ELF-1 (cell line): ENCODE measurements at regions not wholly inside any gene's neighbourhood (a gene's known extent, or its start where the extent isn't known, plus 50 kb on each side); places are given as distances from the start of the nearest gene placed in this dataset.

Source experiments
- DNase-seq: peaks from one replicate; pipeline ENCODE4 v3.0.0-alpha.2; 2016; ENCODE audit warnings: low read depth, low spot score

DNA sequence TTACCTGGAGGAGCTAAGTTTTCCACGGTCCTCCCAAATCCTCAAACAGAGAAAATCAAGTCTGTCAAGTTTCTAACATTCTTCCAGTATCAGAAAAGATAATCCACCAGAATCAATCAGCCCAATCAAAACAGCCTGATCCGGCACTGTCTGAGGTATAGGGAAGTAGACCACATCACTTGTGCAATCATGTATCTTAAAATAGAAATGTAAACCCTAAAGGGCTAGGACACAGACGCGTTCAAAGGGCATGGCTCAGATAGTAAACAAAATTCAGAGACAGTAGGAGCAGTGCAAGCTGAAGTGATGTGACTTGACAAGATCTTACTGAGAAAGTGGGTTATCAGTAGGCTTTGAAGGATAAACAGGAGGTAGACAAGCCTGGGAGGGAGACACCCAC is 252.4 kb upstream of the DAPK1 start:
- DNase-seq: no peak

DNA sequence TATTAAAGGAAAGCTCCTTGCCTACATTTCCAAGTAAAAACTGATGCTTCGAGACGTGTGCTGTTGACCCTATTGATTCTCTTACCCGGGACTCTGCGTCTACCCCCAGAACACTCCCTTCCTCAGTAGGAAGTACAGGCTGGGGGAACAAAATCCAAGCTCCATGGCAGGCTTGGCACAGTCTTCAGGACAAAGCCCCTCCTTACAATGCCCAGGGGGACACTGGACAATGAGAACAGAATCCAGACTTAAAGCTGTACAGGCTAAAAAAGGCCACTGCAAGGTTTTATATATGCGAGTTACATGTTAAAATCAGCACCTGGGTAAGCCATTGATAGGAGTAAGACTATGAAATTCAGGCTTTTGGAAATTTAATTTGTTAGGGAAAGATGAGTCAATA is 250.6 kb upstream of the DAPK1 start:
- no peak for DNase-seq

DNA sequence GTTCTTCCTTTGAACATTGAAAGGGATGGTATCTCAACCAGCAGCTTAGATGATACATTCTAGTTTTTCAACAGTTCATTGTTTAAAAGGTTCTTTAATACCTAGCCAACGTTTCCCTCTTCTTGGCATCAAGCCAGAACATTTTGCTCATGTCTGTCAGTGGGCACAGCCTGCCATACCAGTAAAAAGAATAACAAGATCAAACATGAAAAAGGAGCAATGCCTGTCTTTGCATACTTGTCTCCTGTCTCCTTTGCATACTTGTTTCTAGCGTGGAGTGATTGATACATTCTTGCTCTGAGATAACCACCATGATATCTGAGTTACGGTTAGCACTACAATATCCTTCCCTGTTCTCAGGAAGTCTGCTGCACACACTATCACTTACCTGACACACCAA is 248.6 kb upstream of the DAPK1 start:
- DNase-seq: no peak

- no peak for DNase-seq
These were observed 247.5 kb upstream of the DAPK1 start for GRCh38 chr9:87250205-87250604.

- DNase-seq: no peak
These were observed 242.1 kb upstream of the DAPK1 start for GRCh38 chr9:87255431-87256155.

DNA sequence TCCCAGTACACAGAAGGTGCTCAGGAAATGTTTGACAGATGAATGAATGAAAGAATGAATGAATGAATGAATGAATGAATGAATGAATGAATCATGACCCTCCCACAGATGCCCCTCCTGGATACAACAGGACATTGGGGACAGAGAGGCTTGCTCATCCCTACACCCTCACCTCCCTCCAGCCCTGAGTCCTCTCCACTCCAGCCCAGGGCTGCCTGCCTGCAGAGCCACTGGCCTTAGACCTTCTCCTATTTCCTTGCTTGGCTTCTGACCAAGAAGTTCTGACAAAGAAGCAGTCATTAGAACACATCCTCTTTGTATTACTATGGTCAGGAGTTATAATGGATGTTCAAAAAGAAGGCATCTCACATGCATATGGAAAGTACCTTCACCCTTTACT is 240.7 kb upstream of the DAPK1 start:
- DNase-seq: no peak

GRCh38 chr9:87259543-87260518 is 237.8 kb upstream of the DAPK1 start:
- DNase-seq: no peak

GRCh38 chr9:87263291-87263690 is 234.4 kb upstream of the DAPK1 start:
- DNase-seq: peak; percentile 79

DNA sequence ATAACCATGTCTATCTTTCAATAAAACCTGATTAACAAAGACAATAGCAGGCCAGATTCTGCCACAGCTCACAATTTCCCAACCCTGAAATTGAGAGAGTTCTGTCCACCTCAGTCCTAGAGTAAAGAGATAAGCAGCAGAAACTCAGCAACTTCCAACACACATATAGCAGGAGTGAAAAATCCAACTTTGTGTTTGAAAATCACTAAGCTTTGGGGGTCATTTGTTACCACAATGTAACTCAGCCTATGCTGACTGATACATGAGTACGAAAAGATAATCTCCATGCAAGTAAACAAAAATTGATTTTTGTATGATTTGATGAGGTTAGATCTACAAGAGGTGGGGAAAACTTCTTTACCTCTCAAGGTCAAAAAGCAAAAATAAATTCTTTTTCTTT is 231.0 kb upstream of the DAPK1 start:
- no peak for DNase-seq

DNA sequence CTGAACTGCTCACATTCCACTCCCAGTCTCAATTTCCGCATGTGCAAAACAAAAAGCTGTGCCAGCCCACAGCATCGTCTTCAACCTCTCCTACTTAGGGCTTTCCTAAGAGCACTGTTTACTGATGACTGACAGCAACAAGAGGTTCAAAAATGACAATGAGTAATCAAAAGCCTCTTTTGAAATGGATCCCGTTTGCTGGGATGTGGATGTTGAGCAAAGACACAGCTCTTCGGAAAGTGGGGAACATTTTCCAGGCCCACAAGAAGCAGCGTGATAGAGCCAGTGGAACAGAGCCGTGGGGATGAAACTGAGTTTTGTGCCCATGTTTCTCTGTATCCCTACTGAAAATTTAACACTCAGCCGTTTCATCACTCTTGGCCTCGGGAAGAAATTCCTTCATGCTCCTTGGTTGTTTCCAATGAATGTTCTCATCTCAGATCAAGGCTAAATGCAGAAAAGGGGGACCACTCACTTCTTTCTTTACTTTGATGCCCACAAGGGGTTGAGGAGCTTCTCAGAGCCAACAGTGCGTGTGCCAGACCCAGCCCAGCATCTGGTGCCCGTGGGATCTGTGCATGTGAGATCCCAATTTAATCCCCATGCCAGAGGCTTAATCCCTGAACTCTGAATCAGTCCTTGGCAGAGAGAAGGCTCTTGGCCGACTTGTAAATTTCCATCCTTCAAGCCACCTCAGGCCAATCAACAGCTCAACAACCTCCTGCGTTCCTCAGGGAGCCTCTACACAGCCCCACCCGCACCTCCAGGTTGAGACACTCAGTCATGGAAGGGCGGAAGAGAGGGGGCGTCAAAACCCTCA is 230.2 kb upstream of the DAPK1 start:
- no peak for DNase-seq

DNA sequence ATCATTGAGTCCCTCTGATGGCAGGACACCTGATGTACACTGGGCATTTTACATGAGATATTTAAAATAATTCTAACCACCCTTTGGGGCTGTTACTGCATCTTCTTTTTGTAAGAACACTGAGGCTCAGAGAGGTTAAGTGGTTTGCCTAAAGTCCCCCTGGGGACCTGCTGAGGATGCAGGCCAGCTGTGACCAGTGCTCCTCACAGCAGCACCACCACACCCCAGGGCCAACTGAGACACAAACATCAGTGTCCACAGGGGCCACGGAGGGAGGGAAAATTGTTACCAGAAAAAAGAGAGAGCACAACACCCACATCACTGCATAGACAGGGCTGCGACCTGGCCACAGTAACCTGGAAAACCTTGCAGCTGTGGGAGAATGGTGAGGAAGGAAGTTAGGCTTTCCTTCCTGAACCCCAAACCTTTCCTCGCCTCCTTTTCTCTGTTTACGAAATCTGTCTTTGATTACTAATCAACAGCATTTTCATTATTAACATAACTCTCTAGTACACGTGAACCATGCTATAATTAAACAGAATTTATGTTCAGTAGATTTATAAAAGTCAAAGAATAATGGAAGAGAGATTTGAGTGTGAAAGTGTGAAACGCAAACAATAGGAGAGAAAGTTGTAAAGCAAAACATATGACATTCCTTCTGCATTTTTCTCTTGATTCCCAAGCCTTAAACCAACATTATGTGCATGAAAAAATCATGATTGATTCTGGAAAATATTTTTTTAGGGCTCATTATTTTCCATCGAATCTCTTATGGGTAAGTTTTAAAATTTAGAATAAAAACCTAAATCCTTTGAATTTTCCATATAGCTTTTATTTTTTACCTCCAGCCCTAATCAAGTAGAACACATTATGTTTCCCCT is 228.1 kb upstream of the DAPK1 start:
- DNase-seq: no peak

- DNase-seq: no peak
These were observed 227.3 kb upstream of the DAPK1 start for GRCh38 chr9:87270221-87270847.

DNA sequence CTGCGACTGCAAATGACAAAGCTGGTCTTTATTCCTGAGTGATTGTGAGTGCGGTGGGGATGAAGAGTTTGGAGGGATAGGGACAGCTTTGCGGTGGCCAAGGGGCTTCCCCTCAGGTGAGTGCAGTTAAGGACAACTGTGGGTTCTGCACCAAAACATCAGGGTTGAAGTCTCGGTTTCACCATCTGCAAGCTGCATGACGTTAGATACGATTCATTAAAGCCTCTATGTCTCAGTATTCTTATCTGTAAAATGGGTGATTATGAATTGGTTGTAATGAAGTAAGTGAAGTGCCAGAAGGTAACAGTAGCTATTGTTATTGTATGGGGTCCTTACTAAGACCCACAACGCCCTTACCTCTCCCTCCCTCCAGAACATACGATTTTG is 226.8 kb upstream of the DAPK1 start:
- DNase-seq: no peak

DNA sequence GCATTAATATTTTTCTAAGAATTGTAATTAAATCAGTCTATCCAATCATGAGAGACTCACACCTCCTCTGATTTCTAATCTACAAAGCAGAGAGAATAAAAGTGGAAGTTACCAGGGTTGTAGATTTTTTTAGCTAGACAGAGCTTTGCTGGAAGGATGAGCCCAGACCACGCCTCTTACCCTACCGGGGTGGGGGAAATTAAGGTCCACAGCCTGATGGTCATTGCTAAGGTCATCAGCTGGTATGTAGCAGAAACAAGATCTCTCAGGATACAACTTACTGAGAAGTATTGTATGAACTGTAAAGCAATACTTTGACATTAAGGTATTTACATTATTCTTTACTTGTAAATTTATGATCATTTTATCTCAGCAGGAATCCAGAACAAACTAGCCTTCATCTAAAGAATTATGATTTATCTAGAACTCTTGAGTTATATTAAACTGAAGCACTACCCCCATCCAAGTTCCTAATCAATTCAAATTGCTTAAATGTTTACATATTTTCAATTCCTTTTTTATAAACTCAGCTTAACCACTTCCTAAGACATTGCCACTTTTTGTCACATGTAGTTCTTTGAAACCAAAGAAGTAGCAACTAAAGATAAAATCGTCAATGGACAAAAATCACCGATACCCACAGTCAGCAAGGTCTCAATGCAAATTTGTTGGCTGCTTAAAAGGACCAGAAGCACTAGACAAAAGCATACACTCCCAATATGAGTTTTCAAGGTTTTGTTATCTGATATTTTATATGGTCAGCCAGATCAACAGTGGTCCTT is 225.8 kb upstream of the DAPK1 start:
- DNase-seq: no peak

DNA sequence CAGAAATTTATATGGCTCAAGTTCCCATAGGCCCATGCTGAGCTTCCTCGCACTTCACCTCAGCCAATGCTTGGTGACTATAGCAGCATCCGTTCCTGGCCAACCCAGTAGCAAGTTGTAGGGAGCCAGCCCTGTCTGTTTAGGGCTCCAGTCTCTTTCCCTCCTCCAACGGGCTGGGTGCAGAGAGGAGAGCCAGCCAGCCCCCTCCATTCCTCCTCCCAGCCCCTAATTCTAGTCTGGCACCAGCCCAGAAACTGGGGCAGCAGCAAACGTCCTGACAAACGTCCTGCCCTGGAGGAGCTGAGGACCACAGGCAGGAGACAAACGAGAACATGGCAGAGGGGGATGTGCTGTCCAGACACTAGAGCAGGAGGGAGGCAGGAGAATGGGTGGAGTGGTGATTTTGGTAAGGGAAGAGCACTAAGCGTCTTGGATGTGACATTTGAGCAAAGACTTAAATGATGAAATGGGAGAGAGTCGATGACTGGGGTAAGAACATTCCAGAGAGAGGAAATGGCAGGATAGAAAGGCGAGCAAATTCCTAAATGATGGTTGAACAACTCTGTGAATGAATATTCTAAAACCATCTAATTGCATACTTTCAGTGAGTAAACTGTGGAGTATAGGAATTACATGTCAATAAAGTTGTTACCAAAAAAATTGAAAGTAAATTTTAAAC is 222.5 kb upstream of the DAPK1 start:
- DNase-seq: no peak

DNA sequence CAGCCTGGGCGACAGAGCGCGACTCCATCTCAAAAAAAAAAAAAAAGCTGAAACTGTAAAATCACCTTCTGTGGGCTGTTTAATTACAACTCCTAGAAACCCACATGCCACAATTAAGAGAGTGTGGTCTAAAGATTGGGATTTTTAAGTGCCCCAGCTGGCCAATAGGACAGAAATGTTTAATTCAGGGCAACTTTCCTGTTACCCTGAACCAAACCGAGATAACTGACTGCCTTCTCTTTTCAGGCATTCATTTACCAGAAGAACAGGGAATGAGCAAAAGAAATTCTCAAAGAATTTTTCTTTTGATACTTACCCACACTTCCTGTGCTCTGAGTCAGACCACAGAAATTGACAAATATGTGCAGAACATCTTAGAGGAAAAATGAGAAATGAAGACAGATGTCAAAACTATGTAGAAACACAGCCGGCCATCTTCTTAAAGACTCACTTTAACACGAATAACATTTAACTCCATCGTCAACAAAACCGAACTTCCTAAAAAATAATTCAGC is 221.3 kb upstream of the DAPK1 start:
- DNase-seq: no peak

- DNase-seq: no peak
These were observed 220.8 kb upstream of the DAPK1 start for GRCh38 chr9:87276851-87277261.

DNA sequence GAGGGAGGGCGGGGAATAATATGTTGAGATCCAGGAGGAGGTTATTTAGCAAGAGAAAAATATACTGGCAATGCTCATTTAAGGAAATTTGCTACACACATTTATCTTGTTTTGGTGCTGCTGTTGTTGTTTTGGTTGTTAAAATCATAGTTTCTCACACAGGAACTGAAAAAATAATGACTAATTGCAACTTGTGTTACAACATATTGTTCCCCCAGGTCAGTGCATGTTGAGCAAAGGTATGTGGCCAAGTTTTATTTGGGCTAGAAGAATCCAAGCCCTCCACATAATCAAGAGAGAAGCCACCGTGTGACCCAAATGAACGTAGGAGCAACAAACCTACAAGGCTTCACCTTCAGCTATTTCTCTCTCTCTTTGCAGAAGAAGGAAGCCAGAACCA is 220.3 kb upstream of the DAPK1 start:
- DNase-seq: no peak
